ENCODE measurements at regions not wholly inside any gene's neighbourhood (a gene's known extent, or its start where the extent isn't known, plus 50 kb on each side); places are given as distances from the start of the nearest gene placed in this dataset.

- no peaks in the 10 kb centered on the region for H3K4me1 ChIP-seq (replicated peaks in 1 of 4; ENCODE audit: control insufficient read depth in 3 of 4, insufficient read depth in 4 of 4, low read length in 3 of 4)
- H3K79me1 ChIP-seq (ENCODE audit: low read depth, low read length): no peaks in the 10 kb centered on the region
- no peak overlapping the region for H2AFZ ChIP-seq (ENCODE audit: low read length)
- no peak overlapping the region for H2BK120ac ChIP-seq (replicated peaks; ENCODE audit: low read depth, low read length)
- H3K36me3 ChIP-seq (ENCODE audit: control insufficient read depth in 2 of 4, insufficient read depth in 4 of 4, low read length in 3 of 4): no peaks in the 10 kb centered on the region
- no peaks in the 10 kb centered on the region for H3K23me2 ChIP-seq (ENCODE audit: low read depth, low read length)
- H4K20me1 ChIP-seq (replicated peaks in 1 of 2; ENCODE audit: control insufficient read depth in 1 of 2, insufficient read depth in 2 of 2, low read length in 2 of 2): no peaks in the 10 kb centered on the region
- no peak overlapping the region for H3K4me3 ChIP-seq (ENCODE audit: extremely low read depth in 1 of 4, insufficient read depth in 2 of 4, low read depth in 3 of 4, low read length in 4 of 4)
- no peak overlapping the region for H2BK12ac ChIP-seq (ENCODE audit: low read depth, low read length)
- H3K18ac ChIP-seq (ENCODE audit: extremely low read depth, low read length): no peak overlapping the region
- H3K23ac ChIP-seq (ENCODE audit: insufficient read length): no peak overlapping the region
- WGBS, 2 experiments (ENCODE audit: extremely low coverage in 1 of 2, insufficient coverage in 1 of 2, insufficient read length in 1 of 2, insufficient replicate concordance in 2 of 2, low coverage in 1 of 2, low lambda C conversion rate in 2 of 2, missing lambda C conversion rate in 1 of 2): 82% methylated on average over 1 of the region's 1 CpG; no CpG with 5 or more reads in 1 of the 2 experiments
- ChIA-PET CTCF (ENCODE audit: partially characterized antibody) (interaction anchor here (1.0 to 1.4 kb wide), 2 partner anchors 23 to 63 kb away, joined by 3 to 5 read pairs; no protein-coding TSS in a partner anchor), POLR2A (ENCODE audit: partially characterized antibody) (interaction anchor here (0.6 kb wide), 1 partner anchor 789 kb away, joined by 3 read pairs; no protein-coding TSS in a partner anchor)
- no peak overlapping the region for H3K56ac ChIP-seq (replicated peaks; ENCODE audit: insufficient read length, low read depth, low read length)
- no peaks in the 10 kb centered on the region for H3K27me3 ChIP-seq (replicated peaks in 1 of 4; ENCODE audit: control insufficient read depth in 3 of 4, extremely low read depth in 1 of 4, insufficient read depth in 3 of 4, low read length in 3 of 4)
- H3K9ac ChIP-seq (replicated peaks in 1 of 4; ENCODE audit: extremely low read depth in 1 of 4, low read depth in 3 of 4, low read length in 3 of 4): no peak overlapping the region
- no peak overlapping the region for H3K14ac ChIP-seq (ENCODE audit: insufficient read length)
- no peak for TF ChIP-seq EGR1 (IDR thresholded peaks at IDR 0.05; ENCODE audit: borderline replicate concordance, low read depth, low read length)
- no peak for TF ChIP-seq CEBPB (IDR thresholded peaks at IDR 0.05; ENCODE audit: low read depth, low read length)
- no peak for TF ChIP-seq USF2 (IDR thresholded peaks at IDR 0.05; ENCODE audit: low read length)
- H4K5ac ChIP-seq (ENCODE audit: insufficient read length, low read depth, low read length): no peak overlapping the region
- no peak overlapping the region for H2BK5ac ChIP-seq (ENCODE audit: low read depth, low read length)
- H2BK15ac ChIP-seq (ENCODE audit: low read length): no peak overlapping the region
- no peak overlapping the region for H2AK5ac ChIP-seq (ENCODE audit: low read depth, low read length)
- no peak overlapping the region for H3K4me2 ChIP-seq (ENCODE audit: insufficient read depth in 1 of 2, low read depth in 2 of 2, low read length in 2 of 2)
- FAIRE-seq (no peak), DNase-seq (ENCODE audit: low read depth in 1 of 2, low spot score in 2 of 2) (no peak)
- no peak overlapping the region for H4K8ac ChIP-seq (ENCODE audit: extremely low read depth, insufficient read depth, low read length)
- no peak overlapping the region for H3K4ac ChIP-seq (replicated peaks; ENCODE audit: insufficient read length, low read depth, low read length)
- no peaks in the 10 kb centered on the region for H3K9me3 ChIP-seq (ENCODE audit: insufficient read depth in 2 of 2, low read depth in 1 of 2, low read length in 1 of 2)
- H2BK20ac ChIP-seq (ENCODE audit: low read length): no peak overlapping the region
- no peak overlapping the region for H4K91ac ChIP-seq (replicated peaks; ENCODE audit: insufficient read length, low read length)
- H3K79me2 ChIP-seq (ENCODE audit: control insufficient read depth in 1 of 2, insufficient read depth in 2 of 2, low read length in 2 of 2): no peaks in the 10 kb centered on the region
- no peak overlapping the region for H3K27ac ChIP-seq (ENCODE audit: low read depth, low read length)
Observed at GRCh38 chr4:31516520-31516919, 796.4 kb downstream of the PCDH7 start.
